Middle frontal gyrus (tissue), 1 donor: ENCODE measurements at regions not wholly inside any gene's neighbourhood (a gene's known extent, or its start where the extent isn't known, plus 50 kb on each side); places are given as distances from the start of the nearest gene placed in this dataset.

Source experiments
- DNase-seq: peaks from one replicate; pipeline ENCODE4 v3.0.0-alpha.2; 2015; ENCODE audit warnings: low spot score; ENCODE audit errors: extremely low spot score

- DNase-seq = no peak
These were observed 76.5 kb upstream of the ADRB1 start for GRCh38 chr10:113967126-113967525.

DNA sequence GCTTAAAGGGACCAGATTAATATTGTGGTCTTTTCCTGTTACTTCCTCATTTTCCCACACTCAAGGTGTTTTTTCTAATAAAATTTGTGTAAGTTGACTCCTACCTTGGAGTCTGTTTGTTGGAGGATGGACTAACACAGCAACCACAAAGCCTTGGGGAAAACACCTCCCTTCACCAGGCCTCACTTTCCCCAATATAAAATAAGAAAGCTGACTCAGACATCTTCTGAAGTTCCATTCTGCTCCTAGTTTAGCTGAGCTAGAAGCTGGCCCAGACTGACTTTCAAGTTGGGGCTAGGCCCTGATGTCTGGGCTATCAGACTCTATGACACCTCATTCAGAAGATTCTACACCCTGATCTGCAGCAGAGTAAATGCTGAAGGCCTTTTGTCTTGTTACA lies 73.0 kb upstream of the ADRB1 start:
- no peak for DNase-seq

- no peak for DNase-seq
These were observed 72.2 kb upstream of the ADRB1 start for GRCh38 chr10:113971349-113971973.

DNA sequence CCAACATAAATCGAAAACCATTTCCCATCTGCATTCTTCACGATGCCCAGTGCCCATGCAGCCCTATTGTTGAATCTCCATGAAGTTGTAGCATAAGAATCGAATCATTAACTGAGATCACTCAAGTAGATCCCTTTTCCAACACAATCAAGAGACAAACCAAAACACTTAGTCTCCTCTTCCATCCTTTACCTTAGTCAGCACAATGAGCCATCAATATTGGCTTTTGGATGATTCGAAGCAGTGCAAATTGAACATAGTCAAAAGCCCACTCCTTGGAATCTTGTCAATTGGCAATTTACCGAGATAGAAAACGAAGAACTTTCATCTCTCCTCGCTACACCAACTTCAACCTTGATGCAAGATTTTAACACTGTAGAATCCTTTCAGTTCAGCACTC lies 66.5 kb upstream of the ADRB1 start:
- DNase-seq = no peak

- peak; percentile 50 for DNase-seq
These were observed 64.9 kb upstream of the ADRB1 start for GRCh38 chr10:113978802-113979201.

DNA sequence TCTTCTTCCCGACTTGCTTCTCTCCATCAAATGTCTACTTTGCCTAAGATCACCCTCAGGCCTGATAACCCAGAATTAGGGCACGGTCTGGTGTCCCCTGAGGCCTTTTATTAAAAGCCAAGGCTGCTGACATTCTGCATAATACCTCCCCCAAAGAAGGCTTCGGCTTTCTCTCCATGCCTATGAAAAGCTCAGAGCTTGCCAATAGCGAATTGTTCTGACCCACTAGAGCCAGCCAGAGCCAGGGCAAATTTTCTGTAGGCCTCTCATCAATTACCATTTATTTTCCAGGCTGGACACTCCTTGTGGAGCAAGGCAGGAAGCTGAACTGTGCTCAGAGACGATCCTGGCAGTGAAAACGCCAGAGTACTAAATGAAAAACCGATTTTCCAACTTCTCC lies 64.3 kb upstream of the ADRB1 start:
- no peak for DNase-seq

DNA sequence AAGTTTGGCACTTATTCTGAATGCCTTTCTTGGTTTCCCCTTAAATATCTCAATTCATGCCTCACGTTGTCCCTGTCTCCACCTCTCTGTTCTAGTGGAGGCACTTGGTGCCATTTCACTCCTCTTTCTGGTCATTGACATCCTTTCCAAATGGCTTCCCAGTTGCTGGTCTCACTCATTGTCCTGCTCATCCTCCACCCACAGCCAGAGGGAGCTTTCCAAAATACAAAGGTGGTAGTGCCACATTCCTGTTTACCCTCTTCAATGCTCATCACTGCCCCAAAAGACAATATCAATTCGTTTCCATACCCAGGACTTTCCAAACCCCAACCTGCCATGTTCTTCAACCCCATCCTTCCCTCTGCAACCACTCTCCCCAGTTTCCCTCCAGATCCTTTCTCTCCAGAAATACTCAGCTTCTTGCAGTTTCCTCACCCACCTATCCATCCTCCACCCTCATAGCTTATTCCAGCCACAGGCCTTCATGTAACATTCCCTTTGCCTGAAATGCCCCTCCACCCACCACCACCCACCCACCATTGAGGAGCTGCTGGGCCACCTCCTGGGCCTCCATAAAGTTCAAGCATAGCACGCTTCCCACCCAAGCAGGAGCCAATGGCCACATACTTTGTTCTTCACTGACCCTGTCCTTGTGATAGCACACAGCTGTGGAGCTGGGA lies 63.1 kb upstream of the ADRB1 start:
- no peak for DNase-seq

- DNase-seq = no peak
These were observed 61.4 kb upstream of the ADRB1 start for GRCh38 chr10:113982296-113982695.

GRCh38 chr10:113982769-113983168 lies 60.9 kb upstream of the ADRB1 start:
- no peak for DNase-seq

- DNase-seq = no peak
These were observed 60.1 kb upstream of the ADRB1 start for GRCh38 chr10:113983552-113983951.

GRCh38 chr10:113985297-113985844 lies 58.3 kb upstream of the ADRB1 start:
- no peak for DNase-seq

- no peak for DNase-seq
These were observed 57.4 kb upstream of the ADRB1 start for GRCh38 chr10:113986316-113986715.

- no peak for DNase-seq
These were observed 56.5 kb upstream of the ADRB1 start for GRCh38 chr10:113987156-113987555.

DNA sequence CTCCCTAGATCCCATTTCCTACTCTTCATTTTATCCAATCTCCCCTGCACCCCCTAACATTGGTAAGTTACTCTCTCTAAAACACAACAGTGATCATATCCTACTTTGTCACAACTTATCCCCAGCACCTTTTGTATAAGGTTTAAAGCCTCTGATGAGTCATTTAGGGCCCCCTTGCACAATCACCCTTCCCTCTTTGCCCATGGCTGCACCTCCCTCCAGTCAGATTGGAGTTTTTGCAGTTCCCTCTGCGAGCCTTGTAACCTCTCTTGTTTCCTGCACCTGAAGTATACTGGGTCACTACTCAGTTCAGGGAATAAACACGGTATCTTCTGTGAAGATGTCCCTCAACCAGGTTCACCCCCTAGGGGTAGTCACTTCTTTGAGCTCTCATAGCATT lies 55.9 kb upstream of the ADRB1 start:
- no peak for DNase-seq

DNA sequence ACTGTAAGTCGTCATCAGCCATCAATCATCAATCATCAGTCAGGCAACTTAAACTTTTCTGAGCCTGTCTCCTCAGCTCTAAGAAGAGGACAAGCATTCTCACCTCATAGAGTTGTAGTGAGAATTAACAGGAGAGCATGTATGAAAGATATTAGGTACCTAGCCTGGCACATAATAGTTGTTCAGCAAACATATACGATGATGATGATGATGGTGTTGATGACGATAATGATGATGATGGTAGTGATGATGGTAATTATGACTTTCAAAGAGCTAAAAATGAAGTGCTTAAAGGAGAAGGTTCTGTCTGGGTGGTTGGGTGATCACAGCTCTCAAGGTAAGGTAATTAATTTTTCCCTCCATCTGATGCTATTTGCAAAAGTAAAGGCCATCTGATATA lies 55.1 kb upstream of the ADRB1 start:
- no peak for DNase-seq

DNA sequence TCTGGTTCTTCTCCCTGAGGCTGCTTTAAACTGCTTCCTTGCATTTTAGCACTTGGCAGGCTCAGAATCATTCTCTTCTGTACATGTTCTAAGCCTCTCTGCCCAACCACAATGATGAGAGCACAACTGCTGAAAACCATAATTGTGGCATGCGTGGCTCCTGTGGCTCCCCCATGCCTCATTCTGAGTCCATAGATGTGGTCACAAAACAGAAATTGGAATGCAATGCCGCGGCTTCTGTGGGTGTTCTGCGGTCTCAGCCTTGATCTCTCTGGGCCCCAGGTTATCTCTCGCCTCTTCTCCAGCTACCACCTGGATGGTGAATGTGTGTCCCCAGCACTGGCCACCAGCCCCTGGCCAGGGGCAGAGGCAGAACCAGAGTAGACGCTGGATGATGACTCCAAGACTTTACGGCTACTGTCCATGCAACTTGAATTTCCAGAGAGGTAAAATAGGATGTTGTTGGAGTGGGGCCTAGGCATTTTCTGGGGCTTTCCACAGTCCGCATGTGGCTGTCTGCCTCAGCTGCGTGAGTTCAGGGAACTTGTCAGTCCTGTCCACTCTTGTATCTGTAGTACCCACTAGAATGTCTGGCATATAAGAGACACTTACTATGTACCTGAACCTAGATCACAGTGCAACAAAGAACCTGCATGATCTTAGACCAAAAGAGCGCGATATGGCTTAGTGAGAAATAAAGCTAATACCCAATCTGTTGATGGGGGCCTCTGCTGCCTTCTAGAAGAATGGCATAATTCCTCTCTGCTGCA lies 52.4 kb upstream of the ADRB1 start:
- no peak for DNase-seq

GRCh38 chr10:113992471-113993011 lies 51.1 kb upstream of the ADRB1 start:
- DNase-seq = no peak

GRCh38 chr10:113993489-113993991 lies 50.1 kb upstream of the ADRB1 start:
- DNase-seq = no peak
